ENCODE measurements at regions not wholly inside any gene's neighbourhood (a gene's known extent, or its start where the extent isn't known, plus 50 kb on each side); places are given as distances from the start of the nearest gene placed in this dataset.

- peaks cover 0 to 3% of the 10 kb centered on the region in 2 donors for H3K9me3 Mint-ChIP-seq
- H3K36me3 Mint-ChIP-seq, result no peaks in the 10 kb centered on the region
- DNase-seq, result no peak
- ATAC-seq (replicated peaks), result no peak
- no peak overlapping the region for H3K27ac Mint-ChIP-seq
- H3K4me1 Mint-ChIP-seq, result no peaks in the 10 kb centered on the region
- H3K27me3 Mint-ChIP-seq, result peaks cover 0 to 8% of the 10 kb centered on the region in 2 donors
- no peak overlapping the region for H3K4me3 Mint-ChIP-seq
Measured at GRCh38 chr11:112765337-112765736, 195.9 kb upstream of the NCAM1 start.

- H3K36me3 Mint-ChIP-seq, result no peaks in the 10 kb centered on the region
- H3K4me3 Mint-ChIP-seq, result no peak overlapping the region
- H3K4me1 Mint-ChIP-seq, result no peaks in the 10 kb centered on the region
- no peak for DNase-seq
- ATAC-seq (replicated peaks), result peak in 1 of 2 donors; percentile 29
- no peak overlapping the region for H3K27ac Mint-ChIP-seq
- H3K27me3 Mint-ChIP-seq, result peaks cover 5 to 6% of the 10 kb centered on the region in 2 donors
- peaks cover 0 to 1% of the 10 kb centered on the region in 2 donors for H3K9me3 Mint-ChIP-seq
Measured at GRCh38 chr11:112769170-112769569, 192.1 kb upstream of the NCAM1 start.

- no peak for ATAC-seq (replicated peaks)
- peaks cover 0 to 1% of the 10 kb centered on the region in 2 donors for H3K9me3 Mint-ChIP-seq
- H3K27ac Mint-ChIP-seq, result no peak overlapping the region
- no peak overlapping the region for H3K4me3 Mint-ChIP-seq
- H3K4me1 Mint-ChIP-seq, result no peaks in the 10 kb centered on the region
- no peak for DNase-seq
- no peaks in the 10 kb centered on the region for H3K36me3 Mint-ChIP-seq
- H3K27me3 Mint-ChIP-seq, result peaks cover 5 to 6% of the 10 kb centered on the region in 2 donors
Measured at GRCh38 chr11:112769584-112769983, 191.6 kb upstream of the NCAM1 start.

- no peaks in the 10 kb centered on the region for H3K36me3 Mint-ChIP-seq
- peaks cover 5 to 6% of the 10 kb centered on the region in 2 donors for H3K27me3 Mint-ChIP-seq
- DNase-seq (no peak), ATAC-seq (replicated peaks) (no peak)
- no peak overlapping the region for H3K4me3 Mint-ChIP-seq
- no peak overlapping the region for H3K27ac Mint-ChIP-seq
- no peaks in the 10 kb centered on the region for H3K4me1 Mint-ChIP-seq
- no peaks in the 10 kb centered on the region for H3K9me3 Mint-ChIP-seq
Measured at GRCh38 chr11:112770033-112770432, 191.2 kb upstream of the NCAM1 start.

- Mint-ChIP-seq H3K36me3 (no peaks in the 10 kb centered on the region), H3K27me3 (peaks cover 5 to 6% of the 10 kb centered on the region in 2 donors), H3K27ac (no peak overlapping the region), H3K4me3 (no peak overlapping the region), H3K9me3 (no peaks in the 10 kb centered on the region), H3K4me1 (no peaks in the 10 kb centered on the region)
- no peak for ATAC-seq (replicated peaks)
- no peak for DNase-seq
Measured at GRCh38 chr11:112770487-112770886, 190.7 kb upstream of the NCAM1 start.

GRCh38 chr11:112771851-112772250 lies 189.4 kb upstream of the NCAM1 start:
- ATAC-seq (replicated peaks) (no peak), DNase-seq (no peak)
- Mint-ChIP-seq H3K4me3 (no peak overlapping the region), H3K27ac (no peak overlapping the region), H3K9me3 (no peaks in the 10 kb centered on the region), H3K27me3 (peaks cover 5 to 6% of the 10 kb centered on the region in 2 donors), H3K36me3 (no peaks in the 10 kb centered on the region), H3K4me1 (no peaks in the 10 kb centered on the region)

- H3K9me3 Mint-ChIP-seq, result no peaks in the 10 kb centered on the region
- no peaks in the 10 kb centered on the region for H3K4me1 Mint-ChIP-seq
- no peak overlapping the region for H3K4me3 Mint-ChIP-seq
- H3K36me3 Mint-ChIP-seq, result no peaks in the 10 kb centered on the region
- H3K27me3 Mint-ChIP-seq, result peaks cover 5 to 6% of the 10 kb centered on the region in 2 donors
- no peak for ATAC-seq (replicated peaks)
- no peak for DNase-seq
- no peak overlapping the region for H3K27ac Mint-ChIP-seq
Measured at GRCh38 chr11:112773264-112773663, 188.0 kb upstream of the NCAM1 start.

GRCh38 chr11:112776834-112777233 lies 184.4 kb upstream of the NCAM1 start:
- Mint-ChIP-seq H3K27ac (no peak overlapping the region), H3K27me3 (peaks cover 10 to 11% of the 10 kb centered on the region in 2 donors), H3K36me3 (no peaks in the 10 kb centered on the region), H3K4me3 (no peak overlapping the region), H3K9me3 (no peaks in the 10 kb centered on the region), H3K4me1 (no peaks in the 10 kb centered on the region)
- ATAC-seq (replicated peaks) (no peak), DNase-seq (no peak)

- DNase-seq, result no peak
- Mint-ChIP-seq H3K4me1 (no peaks in the 10 kb centered on the region), H3K27ac (no peak overlapping the region), H3K36me3 (no peaks in the 10 kb centered on the region), H3K27me3 (peaks cover 10 to 11% of the 10 kb centered on the region in 2 donors), H3K4me3 (no peak overlapping the region), H3K9me3 (no peaks in the 10 kb centered on the region)
- no peak for ATAC-seq (replicated peaks)
Measured at GRCh38 chr11:112777283-112777751, 183.9 kb upstream of the NCAM1 start.

GRCh38 chr11:112778091-112778876 lies 182.9 kb upstream of the NCAM1 start:
- H3K9me3 Mint-ChIP-seq, result peaks cover 0 to 2% of the 10 kb centered on the region in 2 donors
- H3K27ac Mint-ChIP-seq, result no peak overlapping the region
- no peaks in the 10 kb centered on the region for H3K4me1 Mint-ChIP-seq
- peaks cover 8 to 10% of the 10 kb centered on the region in 2 donors for H3K27me3 Mint-ChIP-seq
- ATAC-seq (replicated peaks), result no peak
- H3K36me3 Mint-ChIP-seq, result no peaks in the 10 kb centered on the region
- no peak overlapping the region for H3K4me3 Mint-ChIP-seq
- DNase-seq, result no peak

- no peak for DNase-seq
- H3K27ac Mint-ChIP-seq, result no peak overlapping the region
- H3K36me3 Mint-ChIP-seq, result no peaks in the 10 kb centered on the region
- peaks cover 0 to 2% of the 10 kb centered on the region in 2 donors for H3K9me3 Mint-ChIP-seq
- H3K4me1 Mint-ChIP-seq, result no peaks in the 10 kb centered on the region
- H3K4me3 Mint-ChIP-seq, result no peak overlapping the region
- no peak for ATAC-seq (replicated peaks)
- H3K27me3 Mint-ChIP-seq, result peaks cover 5% of the 10 kb centered on the region in 2 donors
Measured at GRCh38 chr11:112778877-112779266, 182.3 kb upstream of the NCAM1 start.

- ATAC-seq (replicated peaks) (no peak), DNase-seq (no peak)
- no peaks in the 10 kb centered on the region for H3K4me1 Mint-ChIP-seq
- peaks cover 0 to 2% of the 10 kb centered on the region in 2 donors for H3K9me3 Mint-ChIP-seq
- no peaks in the 10 kb centered on the region for H3K36me3 Mint-ChIP-seq
- no peak overlapping the region for H3K4me3 Mint-ChIP-seq
- H3K27ac Mint-ChIP-seq, result no peak overlapping the region
- peaks cover 5% of the 10 kb centered on the region in 2 donors for H3K27me3 Mint-ChIP-seq
Measured at GRCh38 chr11:112780351-112781087, 180.7 kb upstream of the NCAM1 start.

- DNase-seq (no peak), ATAC-seq (replicated peaks) (no peak)
- no peak overlapping the region for H3K27ac Mint-ChIP-seq
- H3K4me3 Mint-ChIP-seq, result no peak overlapping the region
- H3K36me3 Mint-ChIP-seq, result no peaks in the 10 kb centered on the region
- H3K9me3 Mint-ChIP-seq, result peaks cover 0 to 2% of the 10 kb centered on the region in 2 donors
- peaks cover 10 to 12% of the 10 kb centered on the region in 2 donors for H3K27me3 Mint-ChIP-seq
- H3K4me1 Mint-ChIP-seq, result no peaks in the 10 kb centered on the region
Measured at GRCh38 chr11:112783945-112784322, 177.3 kb upstream of the NCAM1 start.

- DNase-seq (no peak), ATAC-seq (replicated peaks) (no peak)
- H3K4me1 Mint-ChIP-seq, result no peaks in the 10 kb centered on the region
- no peak overlapping the region for H3K27ac Mint-ChIP-seq
- H3K9me3 Mint-ChIP-seq, result peaks cover 0 to 2% of the 10 kb centered on the region in 2 donors
- no peaks in the 10 kb centered on the region for H3K36me3 Mint-ChIP-seq
- peaks cover 6 to 12% of the 10 kb centered on the region in 2 donors for H3K27me3 Mint-ChIP-seq
- H3K4me3 Mint-ChIP-seq, result no peak overlapping the region
Measured at GRCh38 chr11:112784323-112785073, 176.7 kb upstream of the NCAM1 start.
